SH-SY5Y (cell line): ENCODE measurements at regions not wholly inside any gene's neighbourhood (a gene's known extent, or its start where the extent isn't known, plus 50 kb on each side); places are given as distances from the start of the nearest gene placed in this dataset.

Experiments used
- GATA2 ChIP-seq: IDR thresholded peaks from 2 replicates; pipeline ENCODE4 v1.6.1; 2011; ENCODE audit warnings: mild to moderate bottlenecking, low read depth, low read length
- GATA3 ChIP-seq: IDR thresholded peaks from 2 replicates; pipeline ENCODE4 v1.6.1; 2011; ENCODE audit warnings: low read depth, mild to moderate bottlenecking, low read length, moderate library complexity

DNA sequence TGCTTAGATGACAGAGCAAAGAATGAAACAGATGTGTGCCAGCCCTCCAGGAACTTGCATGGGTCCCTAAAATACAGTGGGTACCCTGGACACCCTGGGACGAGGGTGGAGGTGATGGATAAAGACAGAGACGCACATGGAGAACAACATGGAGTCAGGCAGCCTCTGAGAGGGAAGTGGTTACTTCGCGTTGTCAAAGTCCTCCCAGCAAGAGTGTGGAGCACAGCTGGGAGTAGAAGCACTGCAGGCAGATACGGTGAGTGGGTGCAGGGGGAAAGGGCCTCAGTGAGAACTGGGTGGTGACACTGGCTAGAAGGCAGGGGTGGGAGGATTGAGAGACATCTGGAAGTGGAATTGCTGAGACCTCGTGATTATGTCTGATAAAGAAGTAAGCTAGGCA, 70.8 kb upstream of the PRR20G start:
- TF ChIP-seq GATA2 (no peak), GATA3 (no peak)
